Spleen (tissue), 11 donors: ENCODE measurements at regions not wholly inside any gene's neighbourhood (a gene's known extent, or its start where the extent isn't known, plus 50 kb on each side); places are given as distances from the start of the nearest gene placed in this dataset.

Source experiments
- DNase-seq: peaks from one replicate; pipeline ENCODE4 v3.0.0-alpha.2; 2020
- H3K27ac ChIP-seq, 8 donors: fragments of 200-600 bp; sonication (generic) in 7 of 8; 1 replicate in 4 of 8; 2 replicates in 4 of 8; pipeline versions ENCODE4 v1.5.0 to v1.8.0; 2016 to 2021; ENCODE audit warnings: inconsistent platforms in 4 of 8, mild to moderate bottlenecking in 4 of 8, moderate library complexity in 1 of 8
- H3K27me3 ChIP-seq, 7 donors: fragments of 200-600 bp; sonication (generic) in 6 of 7; replicated peaks in 1 of 7; 1 replicate in 4 of 7; 2 replicates in 3 of 7; pipeline versions ENCODE4 v1.5.0 to v1.8.0; 2016 to 2021; ENCODE audit warnings: inconsistent platforms in 3 of 7, mild to moderate bottlenecking in 1 of 7
- H3K36me3 ChIP-seq, 6 donors: fragments of 200-600 bp; sonication (generic) in 5 of 6; 1 replicate in 4 of 6; 2 replicates in 2 of 6; pipeline versions ENCODE4 v1.5.0 to v1.8.0; 2016 to 2021; ENCODE audit warnings: inconsistent platforms in 2 of 6
- H3K4me1 ChIP-seq, 6 donors: fragments of 200-600 bp; sonication (generic) in 5 of 6; 1 replicate in 3 of 6; 2 replicates in 3 of 6; pipeline versions ENCODE4 v1.5.0 to v1.8.0; 2016 to 2021; ENCODE audit warnings: inconsistent platforms in 3 of 6
- H3K4me3 ChIP-seq, 8 donors: fragments of 200-600 bp; sonication (generic) in 7 of 8; 1 replicate in 4 of 8; 2 replicates in 4 of 8; pipeline versions ENCODE4 v1.5.0 to v1.8.0; 2016 to 2021; ENCODE audit warnings: inconsistent platforms in 4 of 8, mild to moderate bottlenecking in 4 of 8, moderate library complexity in 2 of 8
- H3K9me3 ChIP-seq, 8 donors: fragments of 200-600 bp; sonication (generic) in 7 of 8; 1 replicate in 4 of 8; 2 replicates in 4 of 8; pipeline versions ENCODE4 v1.5.0 to v1.8.0; 2016 to 2021; ENCODE audit warnings: inconsistent platforms in 4 of 8
- POLR2A ChIP-seq, 3 donors: fragments of 450-650 bp; IDR thresholded peaks; one replicate each; pipeline ENCODE4 v1.5.1; 2017; ENCODE audit warnings: antibody characterized with exemption in 3 of 3, mild to moderate bottlenecking in 1 of 3
- POLR2AphosphoS5 ChIP-seq, 3 donors: sonication (generic); formaldehyde crosslinking; IDR thresholded peaks; one replicate each; pipeline ENCODE4 v1.5.1; 2017; ENCODE audit warnings: antibody characterized with exemption in 3 of 3
- WGBS, 5 donors: extraction: QIAGEN DNeasy Blood & Tissue Kit in 3 of 5; methylation state at CpG; one replicate each; pipeline versions ENCODE4 v1.1.5 to v1.1.7; 2013 to 2018; 5-methylcytosine and 5-hydroxymethylcytosine counted together
- intact Hi-C: fragments of 100-400 bp; cut with DNase I; formaldehyde crosslinking; loops from one replicate; pipeline ENCODE4 v1.15.0; 2023; ENCODE audit warnings: low total_unique reads
- TF ChIP-seq, protein P1 (sequence below), 11 experiments: fragments of 200-600 bp in 7 of 11; fragments of 450-650 bp in 4 of 11; sonication (generic) in 4 of 11; IDR thresholded peaks in 8 of 11; conservative IDR thresholded peaks in 3 of 11; 1 replicate in 7 of 11; 2 replicates in 4 of 11; pipeline versions ENCODE4 v1.4.0 to v1.8.0; 2016 to 2021; ENCODE audit warnings: antibody characterized with exemption in 11 of 11, inconsistent platforms in 4 of 11, mild to moderate bottlenecking in 1 of 11
- donor health status: healthy with polysubstance abuse.
- donor health status: DM: no; HTN: no; CAD: no; lungs with moderate emphysema.
- donor health status: DM: no; HTN: no; CAD: no.
- donor health status: Bipolar disorder and iron deficiency.
- donor health status: healthy.
- donor health status: DM: no; HTN: no; CAD: no.
- donor health status: DM: yes; HTN: yes; CAD: no.

GRCh38 chr2:128746356-128746755, 427.7 kb upstream of the HS6ST1 start:
- Histone ChIP-seq H3K4me3 (no peak overlapping the region), H3K4me1 (peaks cover 0 to 26% (median 12%) of the 10 kb centered on the region in 6 donors), H3K27me3 (no peaks in the 10 kb centered on the region), H3K27ac (no peak overlapping the region), H3K36me3 (no peaks in the 10 kb centered on the region), H3K9me3 (no peaks in the 10 kb centered on the region)
- DNase-seq = no peak
- TF ChIP-seq, protein P1, sequence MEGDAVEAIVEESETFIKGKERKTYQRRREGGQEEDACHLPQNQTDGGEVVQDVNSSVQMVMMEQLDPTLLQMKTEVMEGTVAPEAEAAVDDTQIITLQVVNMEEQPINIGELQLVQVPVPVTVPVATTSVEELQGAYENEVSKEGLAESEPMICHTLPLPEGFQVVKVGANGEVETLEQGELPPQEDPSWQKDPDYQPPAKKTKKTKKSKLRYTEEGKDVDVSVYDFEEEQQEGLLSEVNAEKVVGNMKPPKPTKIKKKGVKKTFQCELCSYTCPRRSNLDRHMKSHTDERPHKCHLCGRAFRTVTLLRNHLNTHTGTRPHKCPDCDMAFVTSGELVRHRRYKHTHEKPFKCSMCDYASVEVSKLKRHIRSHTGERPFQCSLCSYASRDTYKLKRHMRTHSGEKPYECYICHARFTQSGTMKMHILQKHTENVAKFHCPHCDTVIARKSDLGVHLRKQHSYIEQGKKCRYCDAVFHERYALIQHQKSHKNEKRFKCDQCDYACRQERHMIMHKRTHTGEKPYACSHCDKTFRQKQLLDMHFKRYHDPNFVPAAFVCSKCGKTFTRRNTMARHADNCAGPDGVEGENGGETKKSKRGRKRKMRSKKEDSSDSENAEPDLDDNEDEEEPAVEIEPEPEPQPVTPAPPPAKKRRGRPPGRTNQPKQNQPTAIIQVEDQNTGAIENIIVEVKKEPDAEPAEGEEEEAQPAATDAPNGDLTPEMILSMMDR (IDR thresholded peaks at IDR 0.05 in 8 of 11, conservative IDR thresholded peaks at IDR 0.05 in 3 of 11) = no peak
- no peak for TF ChIP-seq POLR2AphosphoS5 (IDR thresholded peaks at IDR 0.05)
- no peak for TF ChIP-seq POLR2A (IDR thresholded peaks at IDR 0.05)
- intact Hi-C loops = no loop called here
- 56 to 75% (median 65%) methylated on average over 5 of the region's 5 CpGs for WGBS, 5 donors

DNA sequence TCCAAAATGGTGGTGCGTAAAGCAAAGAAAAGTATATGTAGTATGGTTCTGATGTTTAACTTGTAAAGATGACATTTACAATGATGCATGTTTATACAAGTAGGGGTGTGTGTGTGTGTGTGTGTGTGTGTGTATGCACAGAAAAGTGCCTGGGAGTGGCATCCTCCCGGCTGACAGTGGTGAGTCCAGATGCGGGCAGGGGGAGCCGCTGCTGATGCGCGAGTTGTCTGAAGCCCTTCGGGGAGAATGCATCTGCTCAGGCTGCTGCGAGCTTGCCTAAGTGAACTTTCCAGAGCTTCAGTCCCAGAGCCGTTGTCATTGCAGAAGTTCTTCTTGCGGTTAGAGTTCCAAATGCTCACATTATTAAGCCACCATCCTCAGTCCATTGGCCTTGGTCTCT, 429.7 kb upstream of the HS6ST1 start:
- no peak for TF ChIP-seq POLR2AphosphoS5 (IDR thresholded peaks at IDR 0.05)
- TF ChIP-seq POLR2A (IDR thresholded peaks at IDR 0.05) = no peak
- TF ChIP-seq, protein P1 (IDR thresholded peaks at IDR 0.05 in 8 of 11, conservative IDR thresholded peaks at IDR 0.05 in 3 of 11) = no peak
- H3K36me3 ChIP-seq = no peaks in the 10 kb centered on the region
- 89 to 96% (median 94%) methylated on average over 10 of the region's 10 CpGs for WGBS, 5 donors
- no peak overlapping the region for H3K27ac ChIP-seq
- H3K4me1 ChIP-seq = peaks cover 9 to 42% (median 24%) of the 10 kb centered on the region in 6 donors
- no peak for DNase-seq
- H3K9me3 ChIP-seq = no peaks in the 10 kb centered on the region
- H3K4me3 ChIP-seq = no peak overlapping the region
- no peaks in the 10 kb centered on the region for H3K27me3 ChIP-seq
- intact Hi-C loops = no loop called here

DNA sequence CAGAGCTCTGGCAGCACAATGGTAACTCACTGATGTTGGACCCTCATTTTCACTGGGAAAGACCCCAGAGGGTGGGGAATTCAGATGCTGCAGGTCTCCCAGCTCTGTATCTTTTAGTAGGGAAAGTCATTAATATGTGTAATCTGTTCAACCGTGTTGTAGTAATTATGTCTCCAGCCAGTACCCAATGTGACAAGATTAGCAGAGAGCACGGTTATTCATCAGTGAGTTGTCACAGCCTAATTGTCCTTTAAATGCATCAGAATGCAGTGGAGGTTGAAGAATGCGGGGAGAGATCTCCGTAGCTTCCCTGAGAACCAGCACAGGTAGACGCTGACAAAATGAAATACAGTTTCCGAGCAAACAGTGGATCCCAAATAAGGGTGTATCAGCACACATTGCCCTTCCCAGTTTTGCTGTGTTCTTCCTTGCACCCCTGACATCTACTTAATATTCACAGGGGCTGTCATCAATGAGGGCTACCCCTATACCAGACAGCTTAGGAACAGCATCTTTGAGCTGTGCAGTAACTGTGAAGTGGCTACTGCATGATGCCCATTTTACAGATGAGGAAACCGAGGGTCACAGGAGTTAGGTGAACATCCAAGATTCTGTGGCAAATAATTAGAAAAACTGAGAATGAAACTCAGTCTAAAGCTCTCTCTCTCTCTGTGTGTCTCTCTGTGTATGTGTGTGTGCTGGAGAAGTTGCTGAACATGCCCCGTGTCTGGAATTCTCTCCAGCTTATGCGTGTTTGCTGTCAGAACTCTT, 430.4 kb upstream of the HS6ST1 start:
- Histone ChIP-seq H3K36me3 (no peaks in the 10 kb centered on the region), H3K27me3 (no peaks in the 10 kb centered on the region), H3K27ac (no peak overlapping the region), H3K9me3 (no peaks in the 10 kb centered on the region), H3K4me1 (peaks cover 16 to 49% (median 31%) of the 10 kb centered on the region in 6 donors), H3K4me3 (no peak overlapping the region)
- no peak for DNase-seq
- 88 to 98% (median 94%) methylated on average over 9 of the region's 9 CpGs for WGBS, 5 donors
- intact Hi-C loops = no loop called here
- TF ChIP-seq POLR2AphosphoS5 (IDR thresholded peaks at IDR 0.05) = no peak
- no peak for TF ChIP-seq POLR2A (IDR thresholded peaks at IDR 0.05)
- TF ChIP-seq, protein P1 (IDR thresholded peaks at IDR 0.05 in 8 of 11, conservative IDR thresholded peaks at IDR 0.05 in 3 of 11) = no peak

- no peak for DNase-seq
- TF ChIP-seq, protein P1 (IDR thresholded peaks at IDR 0.05 in 8 of 11, conservative IDR thresholded peaks at IDR 0.05 in 3 of 11) = no peak
- TF ChIP-seq POLR2AphosphoS5 (IDR thresholded peaks at IDR 0.05) (peak in 1 of 3 donors; percentile 17), POLR2A (IDR thresholded peaks at IDR 0.05) (no peak)
- WGBS, 5 donors = 62 to 68% (median 64%) methylated on average over 10 to 12 of the region's 12 CpGs
- peak overlapping the region in 3 of 8 donors; percentile 19 to 44 (median 32) for H3K27ac ChIP-seq
- peaks cover 24 to 62% (median 43%) of the 10 kb centered on the region in 6 donors for H3K4me1 ChIP-seq
- H3K9me3 ChIP-seq = no peaks in the 10 kb centered on the region
- no peak overlapping the region for H3K4me3 ChIP-seq
- H3K27me3 ChIP-seq = no peaks in the 10 kb centered on the region
- no peaks in the 10 kb centered on the region for H3K36me3 ChIP-seq
- intact Hi-C loops = no loop called here
These were observed 431.9 kb upstream of the HS6ST1 start for GRCh38 chr2:128750328-128751165.
